ENCODE measurements at regions not wholly inside any gene's neighbourhood (a gene's known extent, or its start where the extent isn't known, plus 50 kb on each side); places are given as distances from the start of the nearest gene placed in this dataset.
A peak's percentile ranks its signal among the peaks of the same experiment; 100 is the strongest.
"Not testable (repeated sequence)": the region's sequence is repeated elsewhere in the genome, so short reads cannot be mapped to it uniquely, and the experiment has no call there.

GRCh38 chr10:28186887-28187578 is 115.8 kb downstream of the MPP7 start:
- no peak for DNase-seq

DNA sequence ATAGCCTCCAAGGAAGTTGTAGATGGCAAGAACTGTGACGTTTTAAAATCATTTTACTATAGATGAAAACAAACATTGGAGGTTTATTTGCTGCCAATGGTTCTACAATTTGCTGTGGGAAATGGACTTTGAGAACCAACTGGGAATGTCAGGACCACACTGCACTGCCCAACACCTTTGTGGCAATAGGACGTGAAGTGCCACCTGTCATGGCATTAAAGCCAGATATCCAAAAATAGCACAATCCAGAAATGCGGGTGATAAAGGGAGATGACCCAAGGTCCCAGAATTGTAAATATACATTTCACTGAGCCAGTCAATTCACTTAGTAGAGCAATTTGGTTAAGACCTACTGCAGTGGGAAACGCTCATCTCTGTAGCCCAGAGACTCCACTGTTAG is 116.4 kb downstream of the MPP7 start:
- no peak for DNase-seq

DNA sequence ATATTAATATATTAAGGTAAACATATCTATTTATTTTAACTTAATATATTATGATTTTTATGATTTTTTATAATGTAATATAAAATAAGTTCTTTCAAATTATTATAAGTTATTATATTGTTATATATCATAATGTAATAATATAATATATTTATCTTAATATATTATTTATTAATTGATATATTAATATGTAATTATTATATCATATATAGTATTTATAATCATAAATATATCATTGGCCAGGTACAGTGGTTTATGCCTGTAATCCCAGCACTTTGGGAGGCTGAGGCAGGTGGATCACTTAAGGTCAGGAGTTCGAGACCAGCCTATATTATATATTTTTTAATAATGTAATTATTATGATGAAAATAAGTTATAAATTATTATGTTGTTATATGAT is 118.1 kb downstream of the MPP7 start:
- DNase-seq = no peak

GRCh38 chr10:28181478-28182096 is 121.3 kb downstream of the MPP7 start:
- no peak for DNase-seq

GRCh38 chr10:28180654-28181053 is 122.2 kb downstream of the MPP7 start:
- DNase-seq = peak; percentile 21 to 25 (median 22)

DNA sequence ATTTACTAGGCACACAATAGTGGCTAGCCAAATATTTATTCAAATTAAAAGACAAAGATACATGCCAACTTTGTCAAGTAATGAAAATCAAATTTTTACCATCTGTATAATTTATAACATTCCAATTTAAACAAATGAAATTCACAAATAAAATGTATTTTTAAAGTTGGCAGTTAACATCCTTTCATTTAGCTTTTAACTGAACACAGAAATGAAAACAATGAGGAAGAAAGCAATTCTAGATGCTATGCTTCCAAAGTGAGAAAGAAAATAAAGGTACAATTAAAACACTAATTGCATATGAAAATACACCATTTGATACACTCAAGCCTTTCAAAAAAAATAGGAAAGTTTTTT is 123.1 kb downstream of the MPP7 start:
- no peak for DNase-seq

DNA sequence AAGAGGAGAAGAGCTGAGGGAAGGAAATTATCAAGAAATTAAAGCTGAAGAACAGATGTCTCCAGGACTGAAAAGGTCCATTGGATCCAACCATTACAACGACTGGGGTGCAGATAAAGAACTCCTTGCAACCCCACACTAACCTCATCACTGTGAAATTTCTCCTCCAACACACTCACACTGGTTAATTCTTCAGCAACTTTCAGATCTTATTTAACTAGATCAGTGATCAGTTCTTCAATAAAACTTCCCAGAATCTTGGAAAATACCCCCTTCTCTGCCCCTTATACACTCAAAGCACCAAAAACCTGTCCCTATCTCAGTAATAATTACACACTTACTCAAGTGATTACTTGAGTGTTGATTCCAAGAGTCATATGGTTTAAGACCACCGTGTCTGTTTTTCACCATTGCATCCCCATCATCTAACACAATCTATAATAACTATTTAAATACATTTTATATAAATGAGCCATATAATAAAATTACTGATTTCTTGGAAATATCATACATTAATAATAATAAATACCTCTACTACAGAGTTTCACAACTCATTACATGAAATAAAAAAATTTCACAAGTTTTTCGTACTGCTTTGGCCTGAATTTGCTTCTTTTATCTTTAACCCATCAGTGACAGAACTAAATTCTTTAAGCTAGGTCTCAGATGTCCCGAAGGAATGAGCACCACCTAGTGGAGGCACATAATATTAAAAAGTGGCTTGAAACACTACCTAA is 123.7 kb downstream of the MPP7 start:
- DNase-seq = peak; percentile 75 to 83 (median 77)

DNA sequence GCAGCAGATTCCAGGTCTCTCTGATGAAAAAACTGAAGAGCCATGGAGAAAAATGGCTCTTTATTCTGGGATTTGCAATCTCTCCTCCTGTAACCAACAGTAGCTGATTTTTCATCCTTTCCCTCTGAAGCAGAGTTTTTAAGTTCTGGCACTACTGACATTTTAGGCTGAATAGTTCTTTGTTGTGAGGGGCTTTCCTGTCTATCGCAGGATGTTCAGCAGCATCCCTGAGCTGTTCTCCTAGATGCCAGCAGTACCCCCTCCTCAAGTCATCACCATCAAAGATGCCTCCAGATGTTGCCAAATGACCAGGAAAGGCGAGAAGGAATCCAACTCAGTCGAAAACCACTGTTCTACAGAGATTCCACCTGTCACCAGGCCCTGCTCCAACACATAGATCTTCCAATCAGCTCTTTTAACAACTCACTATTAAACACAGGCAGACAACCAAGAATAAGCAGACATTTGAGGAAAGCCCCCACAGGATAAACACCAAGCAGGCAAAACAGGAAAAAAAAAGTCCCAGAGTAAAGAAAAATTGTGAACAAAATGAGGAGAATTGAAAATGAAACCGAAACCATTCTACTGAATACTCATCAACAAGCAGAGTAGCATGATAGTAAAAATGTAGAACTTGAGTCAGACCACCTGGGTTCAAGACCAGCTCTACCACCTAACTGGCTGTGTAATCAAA is 124.8 kb downstream of the MPP7 start:
- DNase-seq = peak; percentile 51 to 81 (median 66)

GRCh38 chr10:28176498-28176897 is 126.4 kb downstream of the MPP7 start:
- DNase-seq = not testable (repeated sequence)

GRCh38 chr10:28172223-28172610 is 130.6 kb downstream of the MPP7 start:
- no peak for DNase-seq

DNA sequence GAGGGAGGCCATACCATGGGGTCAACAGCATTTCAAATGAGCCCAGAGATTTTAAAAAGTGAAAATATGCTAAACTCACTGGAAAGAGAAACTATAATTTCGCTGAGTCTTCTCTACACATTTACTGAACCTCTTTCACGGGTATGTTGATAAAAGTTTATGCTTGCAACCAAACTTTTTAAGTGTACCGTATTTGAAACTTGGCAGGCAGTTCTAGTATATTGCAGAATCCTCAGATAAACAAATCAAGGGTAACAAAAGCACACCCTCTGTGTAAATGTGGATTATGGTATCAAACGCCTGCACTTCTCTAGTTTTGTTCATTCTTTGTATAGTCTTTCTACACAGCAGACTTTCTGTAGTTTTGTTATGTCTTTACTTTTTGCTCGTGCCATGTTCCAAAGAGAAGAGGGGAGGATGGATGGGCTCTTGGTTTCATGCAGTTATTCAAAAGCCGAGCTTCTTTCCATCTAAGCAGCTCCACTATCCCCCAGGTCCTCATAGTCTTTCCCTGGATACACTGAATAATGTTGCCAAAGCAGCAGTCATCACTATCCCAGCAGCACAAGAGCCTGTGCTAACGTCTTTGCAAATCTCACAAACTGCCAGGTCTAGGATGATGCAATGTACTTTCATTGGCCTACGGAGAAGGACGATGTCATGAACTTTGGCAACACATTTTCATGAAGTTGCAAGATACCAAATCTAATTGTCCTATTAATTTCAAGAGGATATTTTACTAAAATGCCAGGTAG is 131.2 kb downstream of the MPP7 start:
- peak in 1 of 3 donors; percentile 3 for DNase-seq

DNA sequence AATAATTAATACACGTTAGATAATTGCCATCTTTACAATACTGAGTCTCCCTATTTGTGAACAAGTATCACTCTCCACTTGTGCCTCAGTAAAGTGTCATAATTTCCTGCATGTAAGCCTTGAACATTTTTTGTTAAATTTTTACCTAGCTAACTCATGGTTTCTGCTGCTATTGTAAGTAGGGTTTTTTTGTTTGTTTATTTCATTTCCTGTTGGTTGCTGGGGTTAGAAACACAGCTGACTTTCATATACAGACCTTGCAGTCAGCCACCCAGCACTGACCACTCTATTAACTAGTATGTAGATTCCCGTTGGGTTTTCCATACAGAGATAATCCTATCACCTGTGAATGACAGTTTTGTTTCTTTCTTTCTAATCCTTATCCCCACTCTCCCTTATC is 133.3 kb downstream of the MPP7 start:
- DNase-seq = no peak

DNA sequence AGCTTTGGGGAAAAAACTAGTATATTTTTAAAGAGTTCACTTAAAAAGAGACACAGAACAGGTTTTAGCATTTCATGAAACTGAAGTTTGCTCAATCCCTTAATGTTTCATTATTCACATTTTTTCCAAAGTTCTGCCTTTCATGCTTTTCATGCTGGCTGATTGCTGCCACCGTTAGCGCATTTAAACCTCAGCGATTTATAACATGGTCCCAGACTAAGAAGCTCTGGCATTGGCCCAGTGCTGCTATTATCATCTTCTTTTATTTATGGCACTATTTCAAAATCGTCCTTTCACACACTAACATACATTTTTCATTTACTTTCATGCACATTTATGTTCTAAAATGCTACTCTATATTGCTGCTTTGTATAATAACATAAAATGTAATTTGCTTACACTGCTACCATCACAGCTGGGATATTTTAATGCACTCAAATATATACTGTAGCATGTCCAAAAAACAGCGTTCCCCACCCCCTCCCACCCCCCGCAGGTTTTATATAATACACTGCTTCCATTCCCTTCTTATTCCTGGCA is 141.9 kb downstream of the MPP7 start:
- DNase-seq = no peak

DNA sequence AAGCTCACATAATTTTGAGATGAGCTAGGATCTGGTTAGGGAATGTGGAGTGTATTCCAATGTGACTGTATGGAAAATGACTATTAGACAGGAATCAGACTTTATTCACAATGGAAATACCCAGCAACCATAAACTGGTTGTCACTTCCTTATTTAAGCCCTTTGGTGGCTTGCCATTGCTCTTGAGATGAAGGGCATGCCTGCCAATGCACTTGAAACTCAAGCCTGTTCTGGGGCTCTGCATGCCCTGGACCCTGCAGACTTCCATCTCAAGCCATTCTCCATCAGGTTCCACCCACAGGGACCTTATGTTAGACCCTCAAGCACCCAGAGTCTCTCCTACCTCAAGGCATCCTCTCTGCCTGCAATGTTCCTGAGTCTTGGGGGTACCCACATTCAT is 145.5 kb downstream of the MPP7 start:
- DNase-seq = peak in 1 of 3 donors; percentile 5

GRCh38 chr10:28155726-28156125 is 147.1 kb downstream of the MPP7 start:
- no peak for DNase-seq

DNA sequence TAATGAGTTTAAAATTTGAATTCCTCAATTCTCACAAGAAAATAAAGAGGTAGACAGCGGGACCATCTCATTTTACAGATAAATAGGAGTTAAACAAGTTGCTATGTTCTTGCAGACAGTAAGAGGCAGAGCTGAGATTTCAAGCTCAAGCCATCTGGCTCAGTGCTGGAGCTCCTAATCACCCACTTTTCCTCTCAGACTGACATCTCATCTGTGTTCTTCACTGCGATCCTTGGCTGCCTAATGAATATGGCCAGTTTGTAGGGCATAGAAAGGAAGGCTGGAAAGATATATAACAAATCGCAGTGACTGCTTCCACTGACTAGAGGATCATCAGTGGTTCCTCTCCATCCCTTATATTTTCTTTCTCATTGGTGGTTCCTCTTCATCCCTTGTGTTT is 151.2 kb downstream of the MPP7 start:
- no peak for DNase-seq

- no peak for DNase-seq
Measured at GRCh38 chr10:28149746-28150145, 150.9 kb upstream of the ODAD2 start.

GRCh38 chr10:28147706-28148105 is 148.8 kb upstream of the ODAD2 start:
- peak in 2 of 3 donors; percentile 7 to 10 for DNase-seq

DNA sequence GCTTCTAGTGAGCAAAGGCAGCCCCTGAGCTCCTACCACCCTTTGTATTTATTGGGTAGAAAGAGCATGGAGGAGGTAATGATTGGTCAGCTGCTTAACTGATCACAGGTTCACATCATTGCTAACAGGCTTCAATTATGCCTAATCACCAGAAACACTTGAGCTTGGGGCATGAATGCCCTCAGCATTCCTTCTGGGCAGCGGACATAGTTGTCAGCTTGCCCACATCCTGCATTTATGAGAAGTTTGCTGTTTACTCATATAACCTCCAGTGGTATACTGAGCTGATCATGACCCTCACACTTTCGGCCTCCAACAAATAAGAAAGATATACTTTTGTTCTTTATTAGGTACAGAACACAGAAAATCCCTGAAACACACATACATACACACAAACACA is 140.3 kb upstream of the ODAD2 start:
- DNase-seq = no peak

- no peak for DNase-seq
Measured at GRCh38 chr10:28137907-28138880, 139.3 kb upstream of the ODAD2 start.

- DNase-seq = no peak
Measured at GRCh38 chr10:28135258-28135657, 136.4 kb upstream of the ODAD2 start.
